BE2C (cell line): ENCODE measurements at regions not wholly inside any gene's neighbourhood (a gene's known extent, or its start where the extent isn't known, plus 50 kb on each side); places are given as distances from the start of the nearest gene placed in this dataset.

Source experiments
- DNase-seq: peaks from one replicate; pipeline ENCODE4 v3.0.0-alpha.2; 2020
- H3K27me3 ChIP-seq: fragments of 250-450 bp; sonication (Bioruptor Pico); 2 replicates; pipeline ENCODE4 v1.5.1; 2020; ENCODE audit warnings: mild to moderate bottlenecking
- H3K36me3 ChIP-seq: fragments of 250-450 bp; sonication (Bioruptor Pico); 2 replicates; pipeline ENCODE4 v1.5.1; 2020; ENCODE audit warnings: mild to moderate bottlenecking
- H3K4me1 ChIP-seq: fragments of 250-450 bp; sonication (Bioruptor Pico); 2 replicates; pipeline ENCODE4 v1.5.1; 2020
- H3K4me3 ChIP-seq: 2 replicates; pipeline ENCODE4 v1.5.1; 2011; ENCODE audit warnings: low read depth, low read length
- H3K9me3 ChIP-seq: fragments of 250-450 bp; sonication (Bioruptor Pico); 2 replicates; pipeline ENCODE4 v1.5.1; 2020
- CTCF ChIP-seq: IDR thresholded peaks from 2 replicates; pipeline ENCODE4 v1.5.1; 2012; ENCODE audit warnings: mild to moderate bottlenecking, low read depth, low read length

- H3K27me3 ChIP-seq, result no peaks in the 10 kb centered on the region
- no peak overlapping the region for H3K4me3 ChIP-seq
- no peaks in the 10 kb centered on the region for H3K36me3 ChIP-seq
- no peaks in the 10 kb centered on the region for H3K4me1 ChIP-seq
- no peaks in the 10 kb centered on the region for H3K9me3 ChIP-seq
- no peak for DNase-seq
- no peak for TF ChIP-seq CTCF
Observed at GRCh38 chr1:234689236-234689635, 79.3 kb upstream of the IRF2BP2 start.

- no peaks in the 10 kb centered on the region for H3K27me3 ChIP-seq
- no peaks in the 10 kb centered on the region for H3K36me3 ChIP-seq
- no peak for TF ChIP-seq CTCF
- no peaks in the 10 kb centered on the region for H3K4me1 ChIP-seq
- H3K9me3 ChIP-seq, result no peaks in the 10 kb centered on the region
- no peak overlapping the region for H3K4me3 ChIP-seq
- no peak for DNase-seq
Observed at GRCh38 chr1:234687011-234687410, 77.0 kb upstream of the IRF2BP2 start.

GRCh38 chr1:234686035-234686434 lies 76.1 kb upstream of the IRF2BP2 start:
- no peaks in the 10 kb centered on the region for H3K9me3 ChIP-seq
- no peaks in the 10 kb centered on the region for H3K27me3 ChIP-seq
- DNase-seq, result no peak
- no peaks in the 10 kb centered on the region for H3K4me1 ChIP-seq
- TF ChIP-seq CTCF, result no peak
- no peaks in the 10 kb centered on the region for H3K36me3 ChIP-seq
- H3K4me3 ChIP-seq, result no peak overlapping the region

GRCh38 chr1:234684856-234685255 lies 74.9 kb upstream of the IRF2BP2 start:
- TF ChIP-seq CTCF, result no peak
- no peaks in the 10 kb centered on the region for H3K4me1 ChIP-seq

GRCh38 chr1:234683861-234684632 lies 74.1 kb upstream of the IRF2BP2 start:
- no peaks in the 10 kb centered on the region for H3K4me1 ChIP-seq
- H3K27me3 ChIP-seq, result no peaks in the 10 kb centered on the region
- no peaks in the 10 kb centered on the region for H3K9me3 ChIP-seq
- no peak overlapping the region for H3K4me3 ChIP-seq
- no peak for DNase-seq
- H3K36me3 ChIP-seq, result no peaks in the 10 kb centered on the region
- no peak for TF ChIP-seq CTCF

More at GRCh38 chr1:234684856-234685255, 74.9 kb upstream of the IRF2BP2 start:
- Histone ChIP-seq H3K36me3 (no peaks in the 10 kb centered on the region), H3K4me3 (no peak overlapping the region), H3K27me3 (no peaks in the 10 kb centered on the region), H3K9me3 (no peaks in the 10 kb centered on the region)
- DNase-seq, result no peak

GRCh38 chr1:234683127-234683860 lies 73.3 kb upstream of the IRF2BP2 start:
- Histone ChIP-seq H3K9me3 (no peaks in the 10 kb centered on the region), H3K4me1 (no peaks in the 10 kb centered on the region), H3K36me3 (no peaks in the 10 kb centered on the region), H3K27me3 (no peaks in the 10 kb centered on the region), H3K4me3 (no peak overlapping the region)
- TF ChIP-seq CTCF, result no peak
- no peak for DNase-seq
